Lower lobe of right lung (tissue), 2 donors: ENCODE measurements at regions not wholly inside any gene's neighbourhood (a gene's known extent, or its start where the extent isn't known, plus 50 kb on each side); places are given as distances from the start of the nearest gene placed in this dataset.

Experiments
- ATAC-seq, 2 donors: fragments of 200-7000 bp; cut with Tn5 transposase; one replicate each; pipeline ENCODE4 v1.9.1; 2020 to 2022; ENCODE audit warnings: mild to moderate bottlenecking in 2 of 2, moderate library complexity in 2 of 2
- DNase-seq: peaks from one replicate; pipeline ENCODE4 v3.0.0-alpha.2; 2020
- H3K27ac ChIP-seq: fragments of 200-600 bp; one replicate; pipeline ENCODE4 v1.8.0; 2022
- H3K27me3 ChIP-seq: fragments of 200-600 bp; one replicate; pipeline ENCODE4 v1.8.0; 2022; ENCODE audit warnings: low read depth
- H3K36me3 ChIP-seq: fragments of 200-600 bp; one replicate; pipeline ENCODE4 v1.8.0; 2022; ENCODE audit warnings: mild to moderate bottlenecking
- H3K4me1 ChIP-seq: fragments of 200-600 bp; one replicate; pipeline ENCODE4 v1.8.0; 2022
- H3K4me3 ChIP-seq: fragments of 200-600 bp; one replicate; pipeline ENCODE4 v1.8.0; 2022; ENCODE audit warnings: mild to moderate bottlenecking
- H3K9me3 ChIP-seq: fragments of 200-600 bp; one replicate; pipeline ENCODE4 v1.8.0; 2022
- intact Hi-C: fragments of 100-400 bp; cut with DNase I; formaldehyde crosslinking; loops from one replicate; pipeline ENCODE4 v1.11.0; 2022
- TF ChIP-seq, protein P1 (sequence below): fragments of 200-600 bp; IDR thresholded peaks from one replicate; pipeline ENCODE4 v1.8.0; 2022; ENCODE audit warnings: antibody characterized with exemption, mild to moderate bottlenecking
- donor health status: DM: no; HTN: yes; CAD: no; lungs with severe emphysema.

DNA sequence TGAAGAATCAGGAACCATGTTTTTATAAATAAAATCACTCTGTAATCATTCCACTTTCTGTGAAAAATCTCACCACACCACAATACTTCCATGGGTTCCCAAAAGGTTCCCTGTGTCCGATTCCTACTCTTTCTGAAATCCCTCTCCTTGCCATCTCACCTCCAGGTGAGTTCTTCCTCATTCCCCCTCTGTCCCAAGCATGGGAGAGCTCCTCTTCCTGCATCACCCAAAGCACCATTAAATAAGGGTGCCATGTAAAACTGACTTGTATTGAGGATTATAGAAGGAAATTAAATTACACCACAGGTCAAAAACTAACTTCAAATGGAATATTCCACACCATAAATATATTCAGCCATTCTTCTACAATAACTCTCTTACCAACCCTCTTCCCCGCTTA, 55.8 kb upstream of the ETAA1 start:
- DNase-seq (no peak), ATAC-seq (no peak)
- no peak overlapping the region for H3K4me3 ChIP-seq
- H3K27me3 ChIP-seq = no peaks in the 10 kb centered on the region
- intact Hi-C loops = no loop called here
- no peaks in the 10 kb centered on the region for H3K4me1 ChIP-seq
- H3K36me3 ChIP-seq = no peaks in the 10 kb centered on the region
- H3K9me3 ChIP-seq = no peaks in the 10 kb centered on the region
- no peak overlapping the region for H3K27ac ChIP-seq
- TF ChIP-seq, protein P1, sequence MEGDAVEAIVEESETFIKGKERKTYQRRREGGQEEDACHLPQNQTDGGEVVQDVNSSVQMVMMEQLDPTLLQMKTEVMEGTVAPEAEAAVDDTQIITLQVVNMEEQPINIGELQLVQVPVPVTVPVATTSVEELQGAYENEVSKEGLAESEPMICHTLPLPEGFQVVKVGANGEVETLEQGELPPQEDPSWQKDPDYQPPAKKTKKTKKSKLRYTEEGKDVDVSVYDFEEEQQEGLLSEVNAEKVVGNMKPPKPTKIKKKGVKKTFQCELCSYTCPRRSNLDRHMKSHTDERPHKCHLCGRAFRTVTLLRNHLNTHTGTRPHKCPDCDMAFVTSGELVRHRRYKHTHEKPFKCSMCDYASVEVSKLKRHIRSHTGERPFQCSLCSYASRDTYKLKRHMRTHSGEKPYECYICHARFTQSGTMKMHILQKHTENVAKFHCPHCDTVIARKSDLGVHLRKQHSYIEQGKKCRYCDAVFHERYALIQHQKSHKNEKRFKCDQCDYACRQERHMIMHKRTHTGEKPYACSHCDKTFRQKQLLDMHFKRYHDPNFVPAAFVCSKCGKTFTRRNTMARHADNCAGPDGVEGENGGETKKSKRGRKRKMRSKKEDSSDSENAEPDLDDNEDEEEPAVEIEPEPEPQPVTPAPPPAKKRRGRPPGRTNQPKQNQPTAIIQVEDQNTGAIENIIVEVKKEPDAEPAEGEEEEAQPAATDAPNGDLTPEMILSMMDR = no peak

DNA sequence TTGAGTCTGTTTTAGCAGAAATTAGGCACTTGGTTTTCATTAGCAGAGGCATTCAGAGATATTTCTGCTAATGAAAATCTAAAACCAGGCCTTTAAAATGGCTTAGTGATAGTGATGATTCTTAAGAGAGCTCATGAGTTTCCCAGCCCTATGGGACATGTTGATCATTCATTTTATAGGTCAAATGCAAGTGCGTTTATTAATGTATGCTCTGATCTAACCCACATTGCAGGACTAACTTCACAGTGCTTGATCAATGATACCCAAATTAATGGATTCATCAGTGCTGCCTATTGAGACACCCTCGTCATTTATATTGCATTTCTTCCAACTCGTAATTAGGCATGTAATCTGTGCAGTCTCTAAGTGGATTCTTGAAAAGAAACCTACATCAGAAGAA, 54.7 kb upstream of the ETAA1 start:
- no peak for ATAC-seq
- TF ChIP-seq, protein P1 = no peak

DNA sequence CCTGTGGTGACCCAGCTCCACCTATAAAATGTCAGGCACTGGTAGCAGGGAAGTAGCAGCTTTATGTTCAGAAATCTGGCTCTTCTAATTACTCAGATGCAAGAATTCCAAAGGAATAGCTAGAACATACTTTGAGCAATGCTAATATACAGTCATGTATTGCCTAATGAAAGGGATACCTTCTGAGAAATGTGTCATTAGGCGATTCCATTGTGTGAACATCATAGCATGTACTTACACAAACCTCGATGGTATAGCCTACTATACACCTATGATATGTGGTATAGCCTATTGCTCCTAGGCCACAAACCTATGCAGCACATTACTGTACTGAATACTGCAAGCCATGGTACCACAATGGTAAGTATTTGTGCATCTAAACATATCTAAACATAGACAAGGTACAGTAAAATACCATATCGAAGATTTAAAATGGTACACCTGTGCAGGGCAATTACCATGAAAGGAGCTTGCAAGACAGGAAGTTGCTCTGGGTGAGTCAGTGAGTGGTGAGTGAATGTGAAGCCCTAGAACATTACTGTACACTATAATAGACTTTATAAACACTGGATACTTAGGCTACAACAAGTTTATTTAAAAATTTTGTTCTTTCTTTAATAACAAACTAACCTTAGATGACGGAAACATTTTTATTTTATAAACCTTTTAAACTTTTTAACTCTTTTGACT, 50.3 kb upstream of the ETAA1 start:
- H3K9me3 ChIP-seq = no peaks in the 10 kb centered on the region
- DNase-seq = no peak
- TF ChIP-seq, protein P1 = no peak
- no peaks in the 10 kb centered on the region for H3K4me1 ChIP-seq
- no peak for ATAC-seq
- no peaks in the 10 kb centered on the region for H3K27me3 ChIP-seq
- intact Hi-C loops = no loop called here
- no peaks in the 10 kb centered on the region for H3K36me3 ChIP-seq
- H3K27ac ChIP-seq = no peak overlapping the region
- H3K4me3 ChIP-seq = no peak overlapping the region

More for the DNA sequence above, 54.7 kb upstream of the ETAA1 start:
- no peaks in the 10 kb centered on the region for H3K36me3 ChIP-seq
- no peak overlapping the region for H3K27ac ChIP-seq
- no peaks in the 10 kb centered on the region for H3K9me3 ChIP-seq
- no peaks in the 10 kb centered on the region for H3K4me1 ChIP-seq
- DNase-seq = no peak
- intact Hi-C loops = no loop called here
- no peak overlapping the region for H3K4me3 ChIP-seq
- no peaks in the 10 kb centered on the region for H3K27me3 ChIP-seq
